AG10803 (cell line): ENCODE measurements at regions not wholly inside any gene's neighbourhood (a gene's known extent, or its start where the extent isn't known, plus 50 kb on each side); places are given as distances from the start of the nearest gene placed in this dataset.

ENCODE experiments used
- DNase-seq: peaks from one replicate; pipeline ENCODE4 v3.0.0; 2010; ENCODE audit warnings: low read depth
- H3K4me3 ChIP-seq: 2 replicates; pipeline ENCODE4 v1.5.1; 2011; ENCODE audit warnings: mild to moderate bottlenecking, low read length, control low read depth
- CTCF ChIP-seq: conservative IDR thresholded peaks from 2 replicates; pipeline ENCODE4 v1.5.1; 2011; ENCODE audit warnings: mild to moderate bottlenecking, low read length, control low read depth, inconsistent platforms

GRCh38 chr11:8333811-8334401 lies 70.2 kb upstream of the LMO1 start:
- H3K4me3 ChIP-seq, result no peak overlapping the region
- no peak for TF ChIP-seq CTCF
- DNase-seq, result no peak

- DNase-seq, result no peak
- no peak for TF ChIP-seq CTCF
- no peak overlapping the region for H3K4me3 ChIP-seq
Observed at GRCh38 chr11:8333376-8333775, 69.7 kb upstream of the LMO1 start.

GRCh38 chr11:8332891-8333290 lies 69.2 kb upstream of the LMO1 start:
- no peak for TF ChIP-seq CTCF
- no peak overlapping the region for H3K4me3 ChIP-seq
- no peak for DNase-seq

- DNase-seq, result no peak
- no peak for TF ChIP-seq CTCF
- no peak overlapping the region for H3K4me3 ChIP-seq
Observed at GRCh38 chr11:8332196-8332595, 68.5 kb upstream of the LMO1 start.

- no peak for DNase-seq
- H3K4me3 ChIP-seq, result no peak overlapping the region
- no peak for TF ChIP-seq CTCF
Observed at GRCh38 chr11:8331767-8332166, 68.1 kb upstream of the LMO1 start.

GRCh38 chr11:8330896-8331295 lies 67.2 kb upstream of the LMO1 start:
- H3K4me3 ChIP-seq, result no peak overlapping the region
- no peak for TF ChIP-seq CTCF
- DNase-seq, result no peak

- no peak for TF ChIP-seq CTCF
- H3K4me3 ChIP-seq, result no peak overlapping the region
Observed at GRCh38 chr11:8330404-8330803, 66.7 kb upstream of the LMO1 start.

More at GRCh38 chr11:8330404-8330803, 66.7 kb upstream of the LMO1 start:
- DNase-seq, result no peak
